Activated CD4-positive, CD25-positive, alpha-beta regulatory T cell treated with anti-CD3 and anti-CD28 coated beads, Interleukin-2, amount 50 U/mL, for 24 hours (primary cell): ENCODE measurements at regions not wholly inside any gene's neighbourhood (a gene's known extent, or its start where the extent isn't known, plus 50 kb on each side); places are given as distances from the start of the nearest gene placed in this dataset.
A peak's percentile ranks its signal among the peaks of the same experiment; 100 is the strongest.

Experiments
- ATAC-seq, 2 donors: fragments of 150-1000 bp; cut with Tn5 transposase; one replicate each; pipeline ENCODE4 v1.10.0; 2021; ENCODE audit warnings: mild to moderate bottlenecking in 1 of 2, moderate library complexity in 1 of 2

- ATAC-seq = no peak
Observed at GRCh38 chr16:24414534-24414933, 124.8 kb upstream of the RBBP6 start.

DNA sequence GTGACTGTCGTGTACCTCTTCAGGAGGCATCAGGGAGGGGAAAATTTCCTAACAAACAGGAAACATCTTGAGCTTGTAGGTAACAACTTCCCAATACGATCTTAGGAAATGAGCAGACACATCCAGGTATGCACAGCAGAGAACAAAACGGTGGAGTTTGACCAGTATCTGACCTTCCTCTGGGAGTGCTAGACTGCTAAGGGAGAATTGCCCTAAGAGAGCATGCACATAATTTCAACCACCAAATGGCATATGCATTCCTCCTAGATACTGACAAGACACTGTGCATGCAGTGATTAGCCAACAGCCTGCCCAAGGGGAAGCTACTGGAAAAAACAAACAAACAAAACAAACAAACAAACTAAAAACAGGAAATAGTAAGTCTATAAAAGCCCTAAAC is 120.6 kb upstream of the RBBP6 start:
- no peak for ATAC-seq

DNA sequence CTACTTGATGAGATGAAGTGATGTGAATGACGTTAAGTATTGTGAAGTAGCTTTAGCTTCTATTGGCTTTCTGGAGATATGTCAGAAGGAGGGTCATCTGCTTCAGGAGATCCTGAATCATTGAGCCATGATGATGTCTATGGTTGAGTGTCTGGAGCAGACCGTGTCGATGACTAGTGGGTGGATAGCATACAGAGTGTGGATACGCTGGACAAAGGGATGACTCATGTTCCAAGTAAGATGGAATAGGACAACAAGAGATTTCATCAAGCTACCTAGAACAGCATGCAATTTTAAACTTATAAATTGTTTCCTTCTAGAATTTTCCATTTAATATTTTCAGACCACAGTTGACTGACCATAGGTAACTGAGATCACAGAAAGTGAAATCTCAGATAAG is 116.1 kb upstream of the RBBP6 start:
- no peak for ATAC-seq

DNA sequence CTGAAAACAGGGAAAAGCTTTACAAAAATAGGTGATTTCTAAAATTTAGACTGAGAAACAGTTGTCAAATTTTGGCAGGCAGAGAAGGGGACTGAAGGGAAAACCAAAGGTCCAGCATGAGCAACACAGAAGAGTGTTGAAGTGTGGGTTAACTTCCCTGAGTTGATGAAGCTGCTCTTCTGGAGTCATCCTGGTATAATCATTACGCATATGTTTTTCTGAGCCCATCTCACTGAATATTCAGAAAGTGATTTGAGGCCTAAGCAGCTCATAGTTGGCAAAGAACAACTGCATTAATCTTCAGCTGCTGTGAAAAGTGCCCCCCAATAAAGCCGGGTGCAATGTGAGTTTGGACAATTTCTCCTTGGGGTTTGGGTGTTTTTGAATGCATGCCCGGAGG is 115.0 kb upstream of the RBBP6 start:
- ATAC-seq = no peak

DNA sequence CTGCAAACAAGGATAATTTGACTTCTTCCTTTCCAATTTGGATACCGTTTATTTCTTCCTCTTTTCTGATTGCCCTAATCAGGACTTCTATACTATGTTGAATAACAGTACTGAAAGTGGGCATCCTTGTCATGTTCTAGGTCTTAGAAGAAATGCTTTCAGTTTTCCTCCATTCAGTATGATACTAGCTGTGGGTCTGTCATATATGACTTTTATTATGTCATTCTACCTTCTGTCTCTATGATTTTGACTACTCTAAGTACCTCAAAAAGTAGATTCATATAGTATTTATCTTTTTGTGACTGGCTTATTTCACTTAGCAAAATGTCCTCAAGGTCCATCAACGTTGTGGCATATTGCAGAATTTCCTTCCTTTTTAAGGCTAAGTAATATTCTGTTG is 111.5 kb upstream of the RBBP6 start:
- ATAC-seq = peak in 1 of 2 donors; percentile 49

DNA sequence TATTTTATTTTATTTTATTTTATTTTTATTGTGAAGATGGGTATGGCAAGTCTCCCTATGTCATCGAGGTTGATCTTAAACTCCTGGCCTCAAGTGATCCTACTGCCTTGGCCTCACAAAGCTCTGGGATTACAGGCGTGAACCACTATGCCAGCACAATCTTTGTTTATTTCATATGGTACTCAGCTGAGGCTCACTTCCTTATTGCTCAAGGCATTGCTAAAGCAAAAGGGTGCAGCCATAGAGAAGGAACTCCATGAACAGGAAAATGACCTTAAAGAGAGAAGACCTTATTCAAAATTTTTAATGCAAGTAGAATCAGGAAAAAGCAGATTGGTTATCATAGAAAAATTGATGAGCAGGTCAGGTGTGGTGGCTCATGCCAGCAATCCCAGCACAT is 110.6 kb upstream of the RBBP6 start:
- no peak for ATAC-seq

GRCh38 chr16:24430954-24431760 is 108.2 kb upstream of the RBBP6 start:
- no peak for ATAC-seq

GRCh38 chr16:24433706-24434105 is 105.7 kb upstream of the RBBP6 start:
- no peak for ATAC-seq

DNA sequence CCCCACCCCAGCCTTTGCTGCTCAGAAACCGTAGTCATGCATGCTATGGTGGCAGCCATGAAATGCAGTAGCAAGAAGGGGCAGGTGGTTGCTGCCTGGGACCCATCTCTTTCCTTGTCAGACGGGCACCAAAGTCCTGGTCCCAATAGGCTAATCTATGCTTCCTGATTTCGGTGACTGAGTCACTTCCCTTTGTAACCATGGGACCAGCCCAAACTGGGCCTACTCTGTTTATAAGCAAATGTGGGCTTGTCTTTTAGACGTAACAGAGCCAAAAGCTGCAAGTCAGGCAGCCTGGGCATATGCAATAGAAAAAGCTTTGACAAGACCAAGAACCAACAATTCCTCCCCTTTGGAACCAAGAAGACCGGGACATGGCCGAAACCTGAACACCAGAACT is 99.1 kb upstream of the RBBP6 start:
- no peak for ATAC-seq

GRCh38 chr16:24442631-24443030 is 96.7 kb upstream of the RBBP6 start:
- ATAC-seq = no peak

GRCh38 chr16:24445216-24445615 is 94.2 kb upstream of the RBBP6 start:
- ATAC-seq = no peak

DNA sequence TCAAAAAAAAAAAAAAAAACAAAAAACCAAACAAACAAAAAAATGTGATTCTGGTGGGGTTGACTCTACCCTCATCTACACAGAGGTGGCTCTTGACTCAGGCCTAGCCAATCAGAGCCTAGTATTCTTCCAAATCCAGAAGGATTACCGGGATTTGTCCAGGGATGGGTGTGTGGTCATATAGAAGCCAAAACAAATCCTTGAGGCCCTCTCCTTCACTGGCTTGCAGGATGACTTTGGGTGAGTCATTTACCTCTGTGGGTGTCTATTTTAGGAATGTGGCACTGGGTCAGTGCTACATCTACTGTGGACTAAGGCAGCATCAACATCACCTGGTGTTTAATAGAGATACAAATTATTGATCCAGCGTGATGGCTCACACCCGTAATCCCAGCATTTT is 93.2 kb upstream of the RBBP6 start:
- ATAC-seq = no peak

- no peak for ATAC-seq
Observed at GRCh38 chr16:24452724-24453123, 86.6 kb upstream of the RBBP6 start.

DNA sequence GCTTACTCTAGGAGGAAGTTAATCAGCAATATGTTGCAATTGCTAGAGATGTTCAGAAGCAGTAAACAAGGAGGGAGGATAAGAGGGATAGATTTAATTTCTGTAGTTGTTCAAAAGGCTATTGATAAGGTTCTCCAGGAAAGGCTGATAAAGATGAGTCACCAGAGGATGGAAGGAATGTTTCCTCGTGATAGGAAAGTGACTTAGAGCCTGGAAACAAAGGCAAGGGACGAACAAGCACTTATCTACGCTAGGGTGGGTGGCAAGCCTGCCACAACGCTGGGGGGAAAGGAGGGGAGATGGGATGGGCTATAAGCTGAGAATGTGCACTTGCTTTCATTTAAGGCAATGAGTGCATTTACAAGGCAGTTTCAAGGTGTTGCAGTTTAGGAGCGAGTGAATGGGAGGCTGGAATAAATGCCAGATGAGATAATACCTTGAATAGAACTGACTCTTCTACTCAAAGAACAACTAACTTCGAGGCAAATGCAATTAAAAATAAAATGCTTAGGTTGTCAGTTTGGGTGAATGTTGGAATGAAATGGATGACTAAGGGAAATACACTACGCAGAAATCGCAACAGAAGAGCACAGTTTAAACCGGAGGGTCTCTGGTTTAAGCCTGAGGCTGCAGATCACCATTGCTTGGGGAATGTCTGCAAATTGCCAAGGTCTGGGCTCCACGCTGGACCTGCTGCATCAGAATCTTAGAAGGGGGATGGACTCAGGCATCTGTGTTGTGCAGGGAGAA is 76.0 kb upstream of the RBBP6 start:
- ATAC-seq = no peak

GRCh38 chr16:24471561-24472350 is 67.6 kb upstream of the RBBP6 start:
- no peak for ATAC-seq

DNA sequence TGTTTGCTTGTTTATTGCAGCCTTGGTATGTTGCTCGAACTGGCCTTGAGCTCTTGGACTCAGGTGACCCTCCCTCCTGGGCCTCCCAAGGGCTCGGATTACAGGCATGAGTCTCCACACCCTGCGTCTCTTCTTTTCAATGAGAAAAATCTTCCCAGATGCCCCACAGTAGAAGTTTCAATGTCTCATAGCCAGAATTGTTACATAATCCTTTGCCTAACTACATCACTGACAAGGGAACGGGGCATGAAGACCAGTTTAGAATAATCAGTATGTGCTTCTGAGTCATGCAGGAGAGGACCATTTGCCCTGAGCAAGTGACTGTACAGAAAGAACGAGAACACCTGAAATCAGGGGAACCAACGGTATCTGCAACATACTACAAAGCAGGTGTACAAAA is 61.9 kb upstream of the RBBP6 start:
- ATAC-seq = no peak

DNA sequence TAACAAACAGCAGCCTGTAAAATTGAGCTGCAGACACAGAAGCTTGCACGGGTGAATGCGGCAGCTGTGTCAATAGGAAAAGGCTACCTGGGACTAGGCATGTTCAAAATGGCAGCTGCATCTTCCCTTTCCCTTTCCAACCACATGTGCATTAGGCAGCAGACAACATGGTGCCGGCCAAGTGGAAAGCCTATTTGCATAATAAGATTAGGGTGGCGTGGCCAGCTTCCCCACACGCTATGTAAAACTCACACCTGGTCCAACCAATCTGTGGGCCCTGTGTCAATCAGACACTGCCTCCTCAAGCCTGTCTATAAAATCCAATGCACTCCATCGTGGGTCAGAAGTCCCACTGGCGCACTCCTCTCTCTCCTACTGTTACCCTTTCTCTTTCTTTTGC is 61.0 kb upstream of the RBBP6 start:
- no peak for ATAC-seq

DNA sequence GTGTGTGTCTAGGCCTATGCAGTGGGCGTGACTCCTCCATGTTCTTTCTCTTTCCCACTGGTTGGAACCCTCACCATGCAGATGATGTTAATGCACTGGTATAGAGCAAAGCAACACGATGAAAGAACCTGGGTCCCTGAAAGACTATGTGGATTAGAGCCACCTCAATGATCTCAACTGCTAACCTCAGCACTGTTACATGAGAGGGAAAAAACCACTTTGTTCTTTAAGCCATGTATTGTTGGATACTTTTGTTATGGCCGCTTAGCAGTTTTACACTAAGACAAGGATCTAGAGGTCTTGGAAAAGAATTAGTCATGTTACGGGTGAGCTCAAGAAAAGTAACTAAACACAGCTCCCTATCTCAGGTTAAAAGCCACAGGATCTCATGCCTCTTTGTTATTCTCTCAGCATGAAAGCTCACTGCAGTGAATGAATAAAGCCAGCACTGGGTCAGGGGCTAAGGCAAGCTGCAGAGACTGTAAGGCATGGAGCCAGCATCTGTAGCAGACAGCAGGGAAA is 56.6 kb upstream of the RBBP6 start:
- no peak for ATAC-seq

GRCh38 chr16:24488045-24488444 is 51.3 kb upstream of the RBBP6 start:
- ATAC-seq = no peak
